Activated naive CD4-positive, alpha-beta T cell treated with anti-CD3 and anti-CD28 coated beads for 36 hours (primary cell): ENCODE measurements at regions not wholly inside any gene's neighbourhood (a gene's known extent, or its start where the extent isn't known, plus 50 kb on each side); places are given as distances from the start of the nearest gene placed in this dataset.
A peak's percentile ranks its signal among the peaks of the same experiment; 100 is the strongest.

Source experiments
- CTCF ChIA-PET: fragments of 350-600 bp; sonication (Branson Sonifier 250); formaldehyde crosslinking; loops from one replicate; lab custom pipeline; 2021; ENCODE audit warnings: antibody characterized with exemption; lab: Charles Lee
- DNase-seq: peaks from one replicate; pipeline ENCODE4 v3.0.0-alpha.2; 2020
- H3K27ac Mint-ChIP-seq: one replicate; pipeline ENCODE4 v1.8.0; 2021; ENCODE audit warnings: mild to moderate bottlenecking, mixed read lengths
- H3K27me3 Mint-ChIP-seq: one replicate; pipeline ENCODE4 v1.8.0; 2021; ENCODE audit warnings: low read depth, mixed read lengths
- H3K36me3 Mint-ChIP-seq: one replicate; pipeline ENCODE4 v1.8.0; 2021; ENCODE audit warnings: low read depth, mixed read lengths
- H3K4me1 Mint-ChIP-seq: one replicate; pipeline ENCODE4 v1.8.0; 2021; ENCODE audit warnings: low read depth, mixed read lengths
- H3K4me3 Mint-ChIP-seq: one replicate; pipeline ENCODE4 v1.8.0; 2021; ENCODE audit warnings: mild to moderate bottlenecking, moderate library complexity, mixed read lengths
- H3K9me3 Mint-ChIP-seq: one replicate; pipeline ENCODE4 v1.8.0; 2021; ENCODE audit warnings: mixed read lengths
- intact Hi-C: fragments of 100-400 bp; cut with micrococcal nuclease; formaldehyde crosslinking; loops from one replicate; pipeline ENCODE4 v1.15.1; 2023

- Mint-ChIP-seq H3K36me3 (no peaks in the 10 kb centered on the region), H3K27me3 (no peaks in the 10 kb centered on the region), H3K9me3 (peaks cover 4% of the 10 kb centered on the region), H3K27ac (no peak overlapping the region), H3K4me3 (no peak overlapping the region), H3K4me1 (no peaks in the 10 kb centered on the region)
- intact Hi-C loops, result no loop called here
- CTCF ChIA-PET, result no interaction called here
- DNase-seq, result peak; percentile 10
These were observed 137.2 kb upstream of the MAP1LC3B2 start for GRCh38 chr12:116421785-116422538.

GRCh38 chr12:116423094-116423493 is 136.1 kb upstream of the MAP1LC3B2 start:
- Mint-ChIP-seq H3K9me3 (peaks cover 4% of the 10 kb centered on the region), H3K4me3 (no peak overlapping the region), H3K27me3 (no peaks in the 10 kb centered on the region), H3K36me3 (no peaks in the 10 kb centered on the region), H3K27ac (no peak overlapping the region), H3K4me1 (no peaks in the 10 kb centered on the region)
- DNase-seq, result no peak
- intact Hi-C loops, result no loop called here
- CTCF ChIA-PET, result no interaction called here

DNA sequence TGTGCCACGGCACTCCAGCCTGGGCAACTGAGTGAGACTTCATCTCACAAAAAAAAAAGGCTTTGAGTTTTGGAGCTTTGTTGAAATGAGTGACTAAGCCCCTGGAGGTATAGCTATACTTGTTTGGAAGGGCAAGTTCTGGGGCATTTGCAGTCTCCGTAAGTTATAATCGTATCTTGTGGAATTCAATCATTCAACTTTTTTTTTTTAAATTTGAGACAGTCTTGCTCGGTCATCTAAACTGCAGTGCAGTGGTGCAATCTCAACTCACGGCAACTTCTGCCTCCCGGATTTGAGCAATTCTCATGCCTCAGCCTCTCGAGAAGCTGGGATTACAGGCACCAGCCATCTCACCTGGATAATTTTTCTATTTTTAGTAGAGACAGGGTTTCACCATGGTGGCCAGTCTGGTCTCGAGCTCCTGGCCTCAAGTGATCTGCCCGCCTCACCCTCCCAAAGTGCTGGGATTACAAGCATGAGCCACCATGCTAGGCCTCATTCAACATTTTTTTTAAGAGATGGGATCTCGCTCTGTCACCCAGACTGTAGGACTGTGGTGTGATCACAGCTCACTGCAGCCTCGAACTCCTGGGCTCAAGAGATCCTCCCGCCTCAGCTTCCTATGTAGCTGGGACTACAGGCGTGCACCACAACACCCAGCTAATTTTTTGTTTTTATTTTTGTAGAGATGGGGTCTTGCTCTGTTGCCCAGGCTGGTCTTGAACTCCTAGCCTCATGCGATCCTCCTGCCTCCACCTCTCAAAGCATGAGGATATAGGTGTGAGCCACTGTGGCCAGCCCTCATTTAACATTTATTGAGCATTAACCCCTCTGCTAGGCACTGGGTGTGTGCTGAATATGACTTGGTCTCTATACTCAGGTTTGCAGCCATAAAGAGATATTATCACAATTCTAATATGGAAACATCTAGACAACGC is 133.7 kb upstream of the MAP1LC3B2 start:
- Mint-ChIP-seq H3K36me3 (no peaks in the 10 kb centered on the region), H3K4me3 (no peak overlapping the region), H3K27ac (no peak overlapping the region), H3K4me1 (no peaks in the 10 kb centered on the region), H3K9me3 (peaks cover 4% of the 10 kb centered on the region), H3K27me3 (no peaks in the 10 kb centered on the region)
- intact Hi-C loops, result no loop called here
- no peak for DNase-seq
- CTCF ChIA-PET, result no interaction called here

- no peaks in the 10 kb centered on the region for H3K27me3 Mint-ChIP-seq
- H3K9me3 Mint-ChIP-seq, result peaks cover 4% of the 10 kb centered on the region
- H3K4me1 Mint-ChIP-seq, result no peaks in the 10 kb centered on the region
- CTCF ChIA-PET, result no interaction called here
- no peaks in the 10 kb centered on the region for H3K36me3 Mint-ChIP-seq
- no peak overlapping the region for H3K4me3 Mint-ChIP-seq
- intact Hi-C loops, result no loop called here
- no peak overlapping the region for H3K27ac Mint-ChIP-seq
- no peak for DNase-seq
These were observed 132.6 kb upstream of the MAP1LC3B2 start for GRCh38 chr12:116426391-116427136.

DNA sequence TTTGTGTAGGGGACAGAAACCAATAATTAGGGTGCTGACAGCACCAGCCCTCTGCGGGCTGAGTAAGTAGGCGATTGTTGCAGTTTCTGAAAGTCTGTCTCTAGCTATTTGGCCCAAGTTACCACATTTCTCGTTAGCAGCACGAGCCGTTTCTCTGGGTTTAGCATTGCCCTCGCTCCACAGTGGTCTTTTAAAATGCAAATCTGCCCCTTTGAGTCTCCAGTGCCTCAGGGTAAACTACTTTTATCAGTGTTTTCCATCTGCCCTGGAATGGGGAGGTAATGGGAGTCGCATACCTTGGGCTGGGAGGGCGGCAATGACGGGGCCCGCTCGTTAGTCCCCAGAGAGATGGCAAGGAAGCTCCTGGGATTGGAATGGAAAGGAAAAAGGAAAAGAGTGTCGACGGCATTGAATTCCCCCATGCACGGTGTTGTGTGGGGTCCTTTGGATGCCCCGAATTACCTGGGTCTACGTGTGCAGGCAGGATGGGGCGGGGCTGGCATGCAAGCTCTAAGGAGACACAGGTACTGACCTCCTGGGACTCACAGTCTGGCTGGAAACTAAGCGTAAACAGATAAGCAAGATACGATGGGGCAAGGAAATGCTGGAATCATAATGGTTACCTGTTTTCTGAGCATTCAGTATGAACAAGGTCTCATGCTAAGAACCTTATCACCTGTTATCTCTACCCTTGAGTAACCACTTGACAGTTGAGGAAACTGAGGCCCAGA is 131.8 kb upstream of the MAP1LC3B2 start:
- no peaks in the 10 kb centered on the region for H3K36me3 Mint-ChIP-seq
- CTCF ChIA-PET, result no interaction called here
- no peak for DNase-seq
- no peak overlapping the region for H3K27ac Mint-ChIP-seq
- intact Hi-C loops, result no loop called here
- H3K4me3 Mint-ChIP-seq, result no peak overlapping the region
- H3K9me3 Mint-ChIP-seq, result no peaks in the 10 kb centered on the region
- no peaks in the 10 kb centered on the region for H3K27me3 Mint-ChIP-seq
- no peaks in the 10 kb centered on the region for H3K4me1 Mint-ChIP-seq

GRCh38 chr12:116429826-116430360 is 129.3 kb upstream of the MAP1LC3B2 start:
- no peak for DNase-seq
- no peak overlapping the region for H3K27ac Mint-ChIP-seq
- peaks cover 4% of the 10 kb centered on the region for H3K4me1 Mint-ChIP-seq
- H3K36me3 Mint-ChIP-seq, result no peaks in the 10 kb centered on the region
- no peaks in the 10 kb centered on the region for H3K27me3 Mint-ChIP-seq
- H3K4me3 Mint-ChIP-seq, result no peak overlapping the region
- CTCF ChIA-PET, result interaction anchor here (1.2 kb wide), 1 partner anchor 106 kb away, joined by 3 read pairs; no protein-coding TSS in a partner anchor
- intact Hi-C loops, result no loop called here
- no peaks in the 10 kb centered on the region for H3K9me3 Mint-ChIP-seq

DNA sequence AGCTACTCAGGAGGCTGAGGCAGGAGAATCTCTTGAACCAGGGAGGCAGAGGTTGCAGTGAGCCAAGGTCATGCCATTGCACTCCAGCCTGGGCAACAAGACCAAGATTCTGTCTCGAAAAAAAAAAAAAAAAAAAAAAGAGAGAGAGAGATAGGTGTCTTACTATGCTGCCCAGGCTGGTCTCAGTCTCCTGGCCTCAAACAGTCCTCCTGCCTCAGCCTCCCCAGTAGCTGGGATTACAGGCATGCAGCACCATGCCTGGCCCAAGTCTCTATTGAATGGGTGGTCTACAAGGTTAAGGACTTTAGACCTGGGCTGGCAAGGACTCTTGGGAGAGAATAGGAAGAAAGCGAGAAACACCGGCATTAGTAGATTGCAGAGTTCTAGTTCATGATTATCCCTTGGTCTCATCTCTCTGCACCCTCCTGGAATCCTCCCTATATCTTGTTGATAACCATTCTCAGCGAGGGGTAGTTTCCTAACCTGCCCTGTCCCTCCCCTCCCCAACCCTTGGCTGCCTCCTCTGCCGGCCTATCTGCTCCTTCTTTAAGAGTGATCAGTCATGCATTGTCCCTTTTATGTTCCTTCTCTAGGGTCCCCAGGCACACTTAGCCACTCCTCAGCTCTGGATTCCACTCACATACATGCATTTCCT is 128.1 kb upstream of the MAP1LC3B2 start:
- DNase-seq, result no peak
- Mint-ChIP-seq H3K27me3 (no peaks in the 10 kb centered on the region), H3K4me3 (no peak overlapping the region), H3K9me3 (no peaks in the 10 kb centered on the region), H3K36me3 (no peaks in the 10 kb centered on the region), H3K4me1 (peaks cover 4% of the 10 kb centered on the region), H3K27ac (no peak overlapping the region)
- CTCF ChIA-PET, result interaction anchor here (0.6 kb wide), 1 partner anchor 624 kb away, joined by 3 read pairs; no protein-coding TSS in a partner anchor
- intact Hi-C loops, result no loop called here

- H3K4me1 Mint-ChIP-seq, result peaks cover 4% of the 10 kb centered on the region
- H3K36me3 Mint-ChIP-seq, result no peaks in the 10 kb centered on the region
- no peak overlapping the region for H3K27ac Mint-ChIP-seq
- no peak overlapping the region for H3K4me3 Mint-ChIP-seq
- no peaks in the 10 kb centered on the region for H3K9me3 Mint-ChIP-seq
- no peaks in the 10 kb centered on the region for H3K27me3 Mint-ChIP-seq
- intact Hi-C loops, result no loop called here
- CTCF ChIA-PET, result interaction anchor here (0.6 kb wide), 2 partner anchors 225 to 624 kb away, joined by 3 to 4 read pairs; no protein-coding TSS in a partner anchor
- DNase-seq, result no peak
These were observed 127.4 kb upstream of the MAP1LC3B2 start for GRCh38 chr12:116431677-116432300.

DNA sequence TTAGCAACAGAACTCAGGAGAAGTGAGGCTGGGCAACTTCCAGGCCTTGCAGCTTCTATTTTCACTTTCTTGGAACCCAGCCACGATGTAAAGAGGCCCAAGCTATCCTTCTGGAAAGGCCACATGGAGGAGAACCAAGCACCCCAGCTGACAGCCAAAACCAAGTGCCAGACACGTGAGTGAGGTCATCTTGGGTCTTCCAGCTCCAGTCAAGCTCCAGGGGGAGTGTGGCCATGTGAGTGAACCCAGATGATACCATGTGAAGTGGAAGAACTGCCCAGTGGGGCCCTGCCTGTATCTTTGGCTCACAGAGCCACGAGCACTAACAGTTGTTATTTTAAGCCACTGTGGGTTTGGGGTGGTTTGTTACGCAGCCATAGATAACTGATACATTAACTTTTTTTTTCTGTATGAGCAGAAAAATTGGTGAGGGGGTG is 126.8 kb upstream of the MAP1LC3B2 start:
- intact Hi-C loops, result no loop called here
- CTCF ChIA-PET, result interaction anchor here (0.6 kb wide), 1 partner anchor 224 kb away, joined by 4 read pairs; no protein-coding TSS in a partner anchor
- H3K27ac Mint-ChIP-seq, result no peak overlapping the region

GRCh38 chr12:116433249-116433648 is 125.9 kb upstream of the MAP1LC3B2 start:
- Mint-ChIP-seq H3K4me1 (peaks cover 4% of the 10 kb centered on the region), H3K27ac (no peak overlapping the region), H3K4me3 (no peak overlapping the region), H3K9me3 (no peaks in the 10 kb centered on the region), H3K36me3 (no peaks in the 10 kb centered on the region), H3K27me3 (no peaks in the 10 kb centered on the region)
- DNase-seq, result no peak
- CTCF ChIA-PET, result interaction anchor here (0.6 kb wide), 1 partner anchor 477 kb away, joined by 3 read pairs; no protein-coding TSS in a partner anchor
- intact Hi-C loops, result no loop called here

More for the DNA sequence above, 126.8 kb upstream of the MAP1LC3B2 start:
- no peaks in the 10 kb centered on the region for H3K9me3 Mint-ChIP-seq
- DNase-seq, result no peak
- H3K27me3 Mint-ChIP-seq, result no peaks in the 10 kb centered on the region
- H3K4me1 Mint-ChIP-seq, result peaks cover 4% of the 10 kb centered on the region
- H3K4me3 Mint-ChIP-seq, result no peak overlapping the region
- no peaks in the 10 kb centered on the region for H3K36me3 Mint-ChIP-seq
